Ishikawa (cell line): ENCODE measurements at regions not wholly inside any gene's neighbourhood (a gene's known extent, or its start where the extent isn't known, plus 50 kb on each side); places are given as distances from the start of the nearest gene placed in this dataset.

Experiments
- CEBPB ChIP-seq: IDR thresholded peaks from 2 replicates; pipeline ENCODE4 v1.6.1; 2012
- EGR1 ChIP-seq: IDR thresholded peaks from 2 replicates; pipeline ENCODE4 v1.6.1; 2012
- EP300 ChIP-seq: IDR thresholded peaks from 2 replicates; pipeline ENCODE4 v1.6.1; 2012; ENCODE audit warnings: borderline replicate concordance
- RAD21 ChIP-seq: IDR thresholded peaks from 2 replicates; pipeline ENCODE4 v1.6.1; 2012; ENCODE audit warnings: low read depth
- YY1 ChIP-seq: IDR thresholded peaks from 2 replicates; pipeline ENCODE4 v1.6.1; 2012; ENCODE audit warnings: low read depth
- ZBTB7A ChIP-seq: IDR thresholded peaks from 2 replicates; pipeline ENCODE4 v1.6.1; 2012; ENCODE audit warnings: low read depth
- TF ChIP-seq, protein P1 (sequence below): IDR thresholded peaks from 2 replicates; pipeline ENCODE4 v1.6.1; 2012
- TF ChIP-seq, protein P2 (sequence below): IDR thresholded peaks from 2 replicates; pipeline ENCODE4 v1.6.1; 2012
- TF ChIP-seq, protein P3 (sequence below): IDR thresholded peaks from 2 replicates; pipeline ENCODE4 v1.6.1; 2012; ENCODE audit warnings: low read depth, mild to moderate bottlenecking

DNA sequence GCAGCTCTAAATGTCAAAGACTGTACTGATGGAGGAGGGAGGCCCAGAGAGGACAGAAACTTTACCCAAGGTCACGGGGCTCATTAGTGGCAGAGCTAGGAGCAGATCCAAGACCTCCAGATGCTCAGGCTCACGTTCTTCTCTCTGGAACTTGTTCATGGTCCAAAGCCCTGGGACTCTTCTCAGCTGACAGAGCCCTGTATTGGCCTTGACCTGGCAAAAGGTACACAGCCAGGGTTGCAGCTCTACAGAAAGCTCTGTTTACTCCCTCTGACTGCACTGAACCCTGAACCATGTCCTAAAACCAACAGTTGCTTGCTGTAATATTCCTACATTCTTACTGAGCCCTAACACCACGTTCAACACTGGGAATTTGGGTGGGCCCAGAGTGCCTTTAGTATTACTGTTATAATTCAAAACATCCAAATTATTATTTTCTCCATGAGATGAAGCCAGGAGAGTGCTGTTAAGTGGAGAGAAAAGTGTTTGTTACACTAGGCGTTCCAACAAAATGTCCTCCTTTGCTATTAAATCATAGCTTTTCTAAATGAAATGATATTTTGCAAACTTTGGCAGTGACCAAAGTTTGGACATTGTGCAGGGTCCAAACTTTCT is 602.4 kb upstream of the CLINT1 start:
- TF ChIP-seq, protein P1, sequence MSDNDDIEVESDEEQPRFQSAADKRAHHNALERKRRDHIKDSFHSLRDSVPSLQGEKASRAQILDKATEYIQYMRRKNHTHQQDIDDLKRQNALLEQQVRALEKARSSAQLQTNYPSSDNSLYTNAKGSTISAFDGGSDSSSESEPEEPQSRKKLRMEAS, result no peak
- TF ChIP-seq RAD21 (no peak), CEBPB (no peak), EP300 (no peak), EGR1 (no peak), ZBTB7A (no peak), YY1 (no peak)
- TF ChIP-seq, protein P2, sequence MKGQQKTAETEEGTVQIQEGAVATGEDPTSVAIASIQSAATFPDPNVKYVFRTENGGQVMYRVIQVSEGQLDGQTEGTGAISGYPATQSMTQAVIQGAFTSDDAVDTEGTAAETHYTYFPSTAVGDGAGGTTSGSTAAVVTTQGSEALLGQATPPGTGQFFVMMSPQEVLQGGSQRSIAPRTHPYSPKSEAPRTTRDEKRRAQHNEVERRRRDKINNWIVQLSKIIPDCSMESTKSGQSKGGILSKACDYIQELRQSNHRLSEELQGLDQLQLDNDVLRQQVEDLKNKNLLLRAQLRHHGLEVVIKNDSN, result no peak
- TF ChIP-seq, protein P3, sequence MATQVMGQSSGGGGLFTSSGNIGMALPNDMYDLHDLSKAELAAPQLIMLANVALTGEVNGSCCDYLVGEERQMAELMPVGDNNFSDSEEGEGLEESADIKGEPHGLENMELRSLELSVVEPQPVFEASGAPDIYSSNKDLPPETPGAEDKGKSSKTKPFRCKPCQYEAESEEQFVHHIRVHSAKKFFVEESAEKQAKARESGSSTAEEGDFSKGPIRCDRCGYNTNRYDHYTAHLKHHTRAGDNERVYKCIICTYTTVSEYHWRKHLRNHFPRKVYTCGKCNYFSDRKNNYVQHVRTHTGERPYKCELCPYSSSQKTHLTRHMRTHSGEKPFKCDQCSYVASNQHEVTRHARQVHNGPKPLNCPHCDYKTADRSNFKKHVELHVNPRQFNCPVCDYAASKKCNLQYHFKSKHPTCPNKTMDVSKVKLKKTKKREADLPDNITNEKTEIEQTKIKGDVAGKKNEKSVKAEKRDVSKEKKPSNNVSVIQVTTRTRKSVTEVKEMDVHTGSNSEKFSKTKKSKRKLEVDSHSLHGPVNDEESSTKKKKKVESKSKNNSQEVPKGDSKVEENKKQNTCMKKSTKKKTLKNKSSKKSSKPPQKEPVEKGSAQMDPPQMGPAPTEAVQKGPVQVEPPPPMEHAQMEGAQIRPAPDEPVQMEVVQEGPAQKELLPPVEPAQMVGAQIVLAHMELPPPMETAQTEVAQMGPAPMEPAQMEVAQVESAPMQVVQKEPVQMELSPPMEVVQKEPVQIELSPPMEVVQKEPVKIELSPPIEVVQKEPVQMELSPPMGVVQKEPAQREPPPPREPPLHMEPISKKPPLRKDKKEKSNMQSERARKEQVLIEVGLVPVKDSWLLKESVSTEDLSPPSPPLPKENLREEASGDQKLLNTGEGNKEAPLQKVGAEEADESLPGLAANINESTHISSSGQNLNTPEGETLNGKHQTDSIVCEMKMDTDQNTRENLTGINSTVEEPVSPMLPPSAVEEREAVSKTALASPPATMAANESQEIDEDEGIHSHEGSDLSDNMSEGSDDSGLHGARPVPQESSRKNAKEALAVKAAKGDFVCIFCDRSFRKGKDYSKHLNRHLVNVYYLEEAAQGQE, result no peak
